ENCODE measurements at regions not wholly inside any gene's neighbourhood (a gene's known extent, or its start where the extent isn't known, plus 50 kb on each side); places are given as distances from the start of the nearest gene placed in this dataset.
"Not testable (repeated sequence)": the region's sequence is repeated elsewhere in the genome, so short reads cannot be mapped to it uniquely, and the experiment has no call there.

GRCh38 chr7:76138577-76139313 is 63.0 kb upstream of the SRRM3 start:
- not testable (repeated sequence) for TF ChIP-seq CTCF, POLR2A (IDR thresholded peaks at IDR 0.05)

Data from body of pancreas (tissue), 4 donors.